Endothelial cell of umbilical vein (primary cell): ENCODE measurements at regions not wholly inside any gene's neighbourhood (a gene's known extent, or its start where the extent isn't known, plus 50 kb on each side); places are given as distances from the start of the nearest gene placed in this dataset.

Source experiments
- BruUV-seq: library from RNA; stranded (reverse); fragments of 400-500 nt; replicated peaks from 2 replicates; lab custom pipeline; 2021; lab: Mats Ljungman, UMichigan
- CTCF ChIA-PET: fragments of 300-600, 350-600 bp; sonication (Branson Sonifier 250); formaldehyde crosslinking; loops from one replicate; lab custom pipeline; 2021; ENCODE audit warnings: antibody characterized with exemption, inconsistent platforms; lab: Charles Lee
- POLR2A ChIA-PET: fragments of 300-600, 350-600 bp; sonication (Branson Sonifier 250); formaldehyde crosslinking; loops from one replicate; lab custom pipeline; 2021; ENCODE audit warnings: antibody characterized with exemption, inconsistent platforms; lab: Charles Lee
- DNase-seq: peaks from one replicate; pipeline ENCODE4 v3.0.0-alpha.2; 2011; ENCODE audit warnings: low read depth, low spot score
- FAIRE-seq: peaks from 2 replicates; lab custom pipeline; 2011; peaks lifted over from hg19 to GRCh38; lab: Jason Lieb, UNC
- H2AFZ ChIP-seq: 2 replicates; pipeline ENCODE4 v1.6.0; 2012; ENCODE audit warnings: low read depth, low read length, control low read depth, inconsistent platforms
- H3K27ac ChIP-seq: 2 replicates; pipeline ENCODE4 v1.5.1; 2011; ENCODE audit warnings: low read depth, mild to moderate bottlenecking, control low read depth, low read length, moderate library complexity; ENCODE audit not compliant: insufficient read depth
- H3K27me3 ChIP-seq, 2 experiments: 2 replicates each; pipeline versions ENCODE4 v1.6.0 to v1.6.1; 2011; ENCODE audit warnings: low read length in 2 of 2, mixed read lengths in 1 of 2; ENCODE audit not compliant: control insufficient read depth in 2 of 2, insufficient read depth in 2 of 2
- H3K36me3 ChIP-seq, 2 experiments: 2 replicates in 1 of 2; 3 replicates in 1 of 2; pipeline ENCODE4 v1.5.1; 2011; ENCODE audit warnings: low read length in 2 of 2, mild to moderate bottlenecking in 1 of 2, moderate library complexity in 1 of 2; ENCODE audit not compliant: control insufficient read depth in 2 of 2, insufficient read depth in 2 of 2; ENCODE audit errors: extremely low read depth in 1 of 2
- H3K4me1 ChIP-seq: 3 replicates; pipeline ENCODE4 v1.5.1; 2011; ENCODE audit warnings: mild to moderate bottlenecking, low read length; ENCODE audit not compliant: control insufficient read depth, insufficient read depth; ENCODE audit errors: extremely low read depth
- H3K4me2 ChIP-seq: 2 replicates; pipeline ENCODE4 v1.6.1; 2011; ENCODE audit warnings: low read length, control low read depth, mixed read lengths; ENCODE audit not compliant: insufficient read depth
- H3K4me3 ChIP-seq, 3 experiments: fragments of 200-600 bp in 1 of 3; sonication (generic), shearing (Covaris generic) in 1 of 3; replicated peaks in 1 of 3; 2 replicates each; pipeline ENCODE4 v1.5.1; 2011 to 2016; ENCODE audit warnings: control low read depth in 3 of 3, low read length in 3 of 3, mild to moderate bottlenecking in 2 of 3, inconsistent platforms in 1 of 3, low read depth in 1 of 3, moderate library complexity in 1 of 3; ENCODE audit not compliant: insufficient read depth in 1 of 3
- H3K79me2 ChIP-seq: 2 replicates; pipeline ENCODE4 v1.6.0; 2012; ENCODE audit warnings: low read length, inconsistent platforms; ENCODE audit not compliant: control insufficient read depth, insufficient read depth
- H3K9ac ChIP-seq: replicated peaks from 2 replicates; pipeline ENCODE3; 2011; ENCODE audit warnings: low read length, control low read depth; ENCODE audit not compliant: insufficient read depth; ENCODE audit errors: extremely low read depth
- H3K9me1 ChIP-seq: replicated peaks from 3 replicates; pipeline ENCODE4 v1.6.0; 2011; ENCODE audit warnings: mild to moderate bottlenecking, low read length; ENCODE audit not compliant: control insufficient read depth, insufficient read depth; ENCODE audit errors: extremely low read depth
- H3K9me3 ChIP-seq: replicated peaks from 2 replicates; pipeline ENCODE4 v1.5.1; 2012; ENCODE audit warnings: low read length, inconsistent platforms; ENCODE audit not compliant: control insufficient read depth, insufficient read depth
- H4K20me1 ChIP-seq: replicated peaks from 2 replicates; pipeline ENCODE3; 2011; ENCODE audit warnings: mild to moderate bottlenecking, low read length; ENCODE audit not compliant: control insufficient read depth, insufficient read depth; ENCODE audit errors: extremely low read depth
- CTCF ChIP-seq, 2 donors: IDR thresholded peaks; 1 replicate in 1 of 2; 2 replicates in 1 of 2; pipeline ENCODE4 v1.5.1; 2011; ENCODE audit warnings: low read length in 2 of 2, mild to moderate bottlenecking in 2 of 2, moderate library complexity in 2 of 2, control low read depth in 1 of 2, inconsistent platforms in 1 of 2, low read depth in 1 of 2; ENCODE audit not compliant: insufficient read depth in 1 of 2; ENCODE audit errors: extremely low read depth in 1 of 2
- EZH2 ChIP-seq: IDR thresholded peaks from 2 replicates; pipeline ENCODE4 v1.6.1; 2012; ENCODE audit warnings: borderline replicate concordance, low read depth, mild to moderate bottlenecking, moderate library complexity, low read length, inconsistent platforms; ENCODE audit not compliant: severe bottlenecking
- FOS ChIP-seq: IDR thresholded peaks from 2 replicates; pipeline ENCODE4 v1.6.1; 2011; ENCODE audit warnings: mild to moderate bottlenecking, low read length, moderate library complexity, borderline replicate concordance; ENCODE audit not compliant: insufficient read depth
- GATA2 ChIP-seq: IDR thresholded peaks from 2 replicates; pipeline ENCODE4 v1.7.0; 2011; ENCODE audit warnings: low read depth, mild to moderate bottlenecking, moderate library complexity, mixed read lengths, low read length; ENCODE audit not compliant: insufficient read length, insufficient read depth
- JUN ChIP-seq: IDR thresholded peaks from 2 replicates; pipeline ENCODE4 v1.6.1; 2011; ENCODE audit warnings: borderline replicate concordance, low read depth; ENCODE audit not compliant: insufficient read length, insufficient read depth
- MAX ChIP-seq: IDR thresholded peaks from 2 replicates; pipeline ENCODE4 v1.6.1; 2011; ENCODE audit not compliant: insufficient read depth, insufficient read length
- MYC ChIP-seq: IDR thresholded peaks from one replicate; pipeline ENCODE4 v1.6.1; 2011; ENCODE audit warnings: mild to moderate bottlenecking, low read depth, low read length
- POLR2A ChIP-seq: IDR thresholded peaks from 2 replicates; pipeline ENCODE4 v1.6.1; 2012; ENCODE audit warnings: low read depth, mild to moderate bottlenecking, control low read depth, low read length
- POLR2AphosphoS5 ChIP-seq: IDR thresholded peaks from 2 replicates; pipeline ENCODE4 v1.6.1; 2012; ENCODE audit warnings: low read depth, mild to moderate bottlenecking, control low read depth, low read length, moderate library complexity; ENCODE audit not compliant: insufficient read depth
- dilution Hi-C: fragments of 300-500 bp; cut with MboI; formaldehyde crosslinking; loops from one replicate; pipeline ENCODE4 v1.15.0; 2019; ENCODE audit warnings: low sequenced_read_pairs; ENCODE audit not compliant: extremely low pct_ligation_motif_present
- intact Hi-C: fragments of 100-400 bp; cut with micrococcal nuclease; formaldehyde crosslinking; loops from one replicate; pipeline ENCODE4 v1.10.0; 2022

- no peak for DNase-seq
- Histone ChIP-seq H3K9me3 (no peaks in the 10 kb centered on the region), H3K79me2 (no peaks in the 10 kb centered on the region), H3K4me2 (no peak overlapping the region), H2AFZ (no peak overlapping the region), H3K9ac (no peak overlapping the region), H3K4me1 (no peaks in the 10 kb centered on the region), H3K36me3 (no peaks in the 10 kb centered on the region), H3K27me3 (peaks cover 38 to 57% of the 10 kb centered on the region in 2 experiments), H3K9me1 (no peaks in the 10 kb centered on the region), H4K20me1 (no peaks in the 10 kb centered on the region), H3K4me3 (no peak overlapping the region), H3K27ac (no peak overlapping the region)
- no peak for TF ChIP-seq MYC
- no peak for TF ChIP-seq JUN
- no peak for TF ChIP-seq POLR2A
- TF ChIP-seq MAX, result no peak
- dilution Hi-C loops (no loop called here), intact Hi-C loops (no loop called here)
- FAIRE-seq, result no peak
- ChIA-PET CTCF (no interaction called here), POLR2A (no interaction called here)
- BruUV-seq, result no TSS peak
These were observed 417.0 kb upstream of the ESRRG start for GRCh38 chr1:217140041-217140901.

GRCh38 chr1:217139513-217139912 is 416.3 kb upstream of the ESRRG start:
- no peak for DNase-seq
- FAIRE-seq, result no peak
- Histone ChIP-seq H3K4me1 (no peaks in the 10 kb centered on the region), H3K36me3 (no peaks in the 10 kb centered on the region), H3K4me3 (no peak overlapping the region), H3K9ac (no peak overlapping the region), H3K9me1 (no peaks in the 10 kb centered on the region), H2AFZ (no peak overlapping the region), H4K20me1 (no peaks in the 10 kb centered on the region), H3K4me2 (no peak overlapping the region), H3K27me3 (peaks cover 43 to 64% of the 10 kb centered on the region in 2 experiments), H3K27ac (no peak overlapping the region), H3K9me3 (no peaks in the 10 kb centered on the region), H3K79me2 (no peaks in the 10 kb centered on the region)
- BruUV-seq, result no TSS peak
- TF ChIP-seq MYC (no peak), EZH2 (no peak), POLR2A (no peak), JUN (no peak), CTCF (IDR thresholded peaks at IDR 0.05; ENCODE audit: extremely low read depth in 1 of 2, insufficient read depth in 1 of 2, low read depth in 1 of 2, low read length in 2 of 2) (no peak), GATA2 (no peak), POLR2AphosphoS5 (no peak), MAX (no peak), FOS (no peak)
- ChIA-PET POLR2A (no interaction called here), CTCF (no interaction called here)
- intact Hi-C loops, result loop anchor here (10.0 kb wide), 1 partner anchor 525 kb away; no protein-coding TSS in a partner anchor
- dilution Hi-C loops, result no loop called here
